Femur (tissue), 1 donor: ENCODE measurements at regions not wholly inside any gene's neighbourhood (a gene's known extent, or its start where the extent isn't known, plus 50 kb on each side); places are given as distances from the start of the nearest gene placed in this dataset.

Experiments used
- DNase-seq: peaks from one replicate; pipeline ENCODE4 v3.0.0-alpha.2; 2017

DNA sequence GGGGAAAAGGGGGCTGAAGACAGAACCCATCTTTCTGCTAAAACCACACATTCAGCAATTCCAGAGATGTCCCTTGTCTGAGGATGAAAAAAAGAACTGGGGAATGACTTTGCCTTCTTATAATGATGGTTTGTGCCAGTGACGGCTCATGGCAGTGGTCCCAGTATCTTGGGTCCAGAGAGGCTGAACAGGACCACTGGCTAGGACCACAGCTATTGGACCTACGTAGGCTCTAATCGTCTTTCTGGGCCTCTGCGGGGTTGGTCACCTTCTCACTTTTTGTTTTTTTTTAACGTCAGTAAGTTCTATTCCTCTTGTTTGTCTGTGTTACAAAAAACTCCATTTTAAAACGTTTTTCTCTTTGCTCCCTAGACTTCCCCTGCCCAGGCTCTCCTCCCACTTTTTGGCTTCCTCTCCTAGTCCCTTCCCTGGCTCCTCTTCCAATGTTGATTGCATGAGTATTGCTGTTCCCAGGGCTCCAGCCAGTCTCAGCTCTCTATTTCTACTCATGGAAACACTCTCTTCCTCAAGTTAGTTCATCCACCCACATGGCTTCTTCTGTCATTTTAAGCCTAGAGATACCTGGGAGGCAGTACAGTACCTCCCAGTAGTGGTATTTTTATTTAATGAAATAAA lies 52.6 kb upstream of the STX18 start:
- peak; percentile 61 for DNase-seq

GRCh38 chr4:4593596-4594284 lies 51.9 kb upstream of the STX18 start:
- DNase-seq: no peak

GRCh38 chr4:4592414-4592813 lies 50.6 kb upstream of the STX18 start:
- no peak for DNase-seq
